CD4-positive, alpha-beta T cell treated with Interleukin-21 for 1 hour (primary cell): ENCODE measurements at regions not wholly inside any gene's neighbourhood (a gene's known extent, or its start where the extent isn't known, plus 50 kb on each side); places are given as distances from the start of the nearest gene placed in this dataset.

Experiments used
- DNase-seq: peaks from one replicate; pipeline ENCODE4 v3.0.0-alpha.2; 2020

GRCh38 chr2:41924709-41925408, 123.0 kb upstream of the PKDCC start:
- no peak for DNase-seq

GRCh38 chr2:41925712-41926111, 122.1 kb upstream of the PKDCC start:
- no peak for DNase-seq

DNA sequence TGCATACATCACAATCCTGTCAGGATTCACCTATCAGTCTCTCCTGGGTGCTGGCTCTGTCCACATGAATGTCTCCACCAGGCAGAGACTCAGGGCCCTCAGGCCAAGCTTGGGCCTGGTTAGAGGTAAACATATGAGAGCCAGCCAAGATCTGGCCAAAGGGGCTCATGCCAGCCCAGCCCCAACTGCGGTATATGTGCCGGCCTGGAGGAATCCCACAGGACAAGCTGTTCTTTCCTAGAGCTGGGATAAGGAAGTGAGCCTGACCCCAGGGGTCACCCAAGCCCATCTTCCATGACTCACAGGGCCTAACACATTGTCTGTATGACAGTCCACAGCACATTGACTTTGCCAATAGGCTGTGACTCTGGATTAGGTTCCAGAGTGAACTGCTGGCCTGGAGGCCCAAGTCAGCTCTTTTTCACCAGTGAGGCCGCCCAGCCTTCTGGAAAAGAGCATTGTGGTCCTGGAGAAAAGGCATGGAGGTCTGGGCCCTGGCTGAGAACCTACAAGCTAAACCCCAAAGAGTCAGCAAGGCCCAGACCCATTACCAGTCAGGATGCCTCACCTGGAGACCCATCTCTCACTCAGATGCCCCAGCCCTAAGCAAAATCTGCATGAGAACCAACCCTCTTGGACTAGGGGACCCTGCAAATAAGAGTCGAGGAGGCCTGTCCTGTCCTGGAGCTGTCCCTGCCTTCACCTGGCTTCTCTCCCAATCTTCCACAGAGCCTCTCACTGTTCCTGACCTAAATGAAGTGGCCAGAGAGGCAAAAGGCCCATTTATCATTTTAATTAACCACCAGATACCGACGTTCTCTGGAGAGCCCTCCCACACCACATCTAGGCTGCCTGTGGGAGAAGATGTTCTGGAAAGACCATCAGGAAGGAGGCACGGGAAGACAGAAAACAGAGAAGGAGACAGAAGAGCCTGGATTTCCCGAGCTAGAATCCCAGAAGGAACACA, 120.9 kb upstream of the PKDCC start:
- no peak for DNase-seq

DNA sequence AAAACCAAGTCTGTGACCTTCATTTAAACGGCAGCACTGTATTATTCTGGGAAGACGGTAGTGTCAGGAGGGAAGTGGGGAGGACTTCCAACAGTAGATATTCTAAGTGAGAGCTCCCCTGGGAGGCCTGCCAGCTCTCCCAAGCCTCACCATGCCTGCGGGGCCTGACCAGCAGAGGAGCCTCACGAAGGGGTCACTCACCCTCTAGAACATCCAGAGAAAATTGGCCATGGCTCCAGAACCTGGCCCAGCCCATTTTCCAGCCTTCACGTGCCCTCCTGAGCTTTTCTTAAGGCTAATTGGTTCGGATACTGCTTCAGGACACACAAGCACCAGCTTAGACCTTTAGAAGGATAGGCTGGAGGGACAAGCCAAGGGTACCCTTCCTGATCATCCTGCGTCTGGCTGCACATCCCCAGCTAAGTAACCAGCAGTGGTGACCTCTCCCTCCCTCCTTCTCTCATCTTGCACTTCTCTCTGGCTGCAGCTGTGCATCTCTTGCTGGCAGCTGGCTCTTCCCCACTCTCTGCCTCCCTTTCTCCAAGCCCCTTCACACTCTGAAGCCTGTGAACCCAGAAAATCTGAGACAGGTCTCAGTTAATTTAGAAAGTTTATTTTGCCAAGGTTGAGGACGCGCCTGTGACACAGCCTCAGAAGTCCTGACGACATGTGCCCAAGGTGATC, 120.1 kb upstream of the PKDCC start:
- DNase-seq: no peak

DNA sequence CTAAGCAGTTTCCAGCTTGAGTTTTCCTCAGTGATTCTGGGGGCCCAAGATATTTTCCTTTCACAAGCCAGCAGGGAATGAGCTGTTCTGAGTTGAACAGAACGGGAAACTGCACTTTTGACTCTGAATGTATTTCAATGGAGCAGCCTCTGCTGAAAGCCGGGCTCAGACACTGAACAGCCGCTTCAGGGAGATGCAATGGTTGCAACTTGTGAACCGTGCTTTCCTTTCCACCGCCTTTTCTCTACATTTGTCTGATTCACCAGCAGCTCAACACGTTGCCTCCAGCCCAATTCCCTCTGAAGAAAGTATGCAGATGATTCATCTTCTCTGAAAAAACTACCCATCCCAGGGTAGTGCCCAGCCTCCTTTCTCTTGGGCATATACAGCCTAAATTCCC, 119.3 kb upstream of the PKDCC start:
- no peak for DNase-seq

GRCh38 chr2:41930807-41931566, 116.8 kb upstream of the PKDCC start:
- no peak for DNase-seq

- DNase-seq: no peak
These were observed 115.4 kb upstream of the PKDCC start for GRCh38 chr2:41932241-41933045.

DNA sequence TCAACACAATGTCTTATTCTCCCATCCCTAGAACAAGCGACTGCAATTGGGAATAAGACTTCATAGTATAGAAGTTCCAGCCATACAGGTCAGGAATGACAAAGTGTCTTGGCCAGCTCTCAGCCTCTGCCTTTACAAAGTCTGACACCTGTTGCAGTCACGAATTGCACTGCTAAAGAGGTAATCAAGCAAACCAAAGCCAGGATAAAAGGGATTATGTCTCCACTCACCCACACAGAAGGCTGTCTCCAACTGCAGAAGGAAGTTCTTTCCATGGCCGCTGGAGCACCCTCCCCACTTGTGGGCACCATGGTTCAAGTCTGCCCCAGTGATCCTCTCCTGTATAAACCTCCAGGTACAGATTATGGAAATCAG, 114.8 kb upstream of the PKDCC start:
- DNase-seq: no peak

DNA sequence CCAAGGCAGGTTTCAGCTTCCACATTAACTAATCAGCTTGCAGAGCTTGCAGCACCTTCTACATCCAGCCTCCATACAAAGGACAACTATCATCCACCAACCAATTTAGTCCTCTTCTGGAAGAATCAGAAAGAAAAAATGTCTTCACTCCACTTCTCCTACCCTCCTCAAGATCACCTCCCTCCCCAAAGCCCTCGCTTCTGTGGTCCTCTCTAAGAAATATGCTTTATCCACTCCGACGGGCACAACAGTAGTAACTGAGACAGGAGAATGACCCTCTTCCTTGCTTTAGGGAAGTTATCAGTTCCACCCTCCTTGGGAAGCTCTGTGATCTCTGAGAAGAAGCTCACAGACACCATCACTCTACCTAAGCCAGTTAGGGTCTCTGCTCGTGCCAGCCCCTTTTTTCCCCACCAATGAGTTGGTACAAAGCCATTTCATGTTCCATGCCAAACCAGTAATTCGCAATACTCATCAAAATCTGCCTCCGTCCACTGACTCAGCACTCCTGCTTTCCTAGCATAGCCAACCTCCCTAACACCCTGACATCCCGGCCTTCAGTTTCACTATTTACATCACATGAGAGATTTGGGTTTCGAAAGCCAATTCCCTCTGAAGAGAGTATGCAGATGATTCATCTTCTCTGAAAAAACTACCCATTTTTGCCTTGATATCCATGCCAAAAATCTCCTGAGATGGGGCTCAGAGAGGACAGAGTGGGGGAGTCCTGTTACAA, 114.1 kb upstream of the PKDCC start:
- DNase-seq: no peak

DNA sequence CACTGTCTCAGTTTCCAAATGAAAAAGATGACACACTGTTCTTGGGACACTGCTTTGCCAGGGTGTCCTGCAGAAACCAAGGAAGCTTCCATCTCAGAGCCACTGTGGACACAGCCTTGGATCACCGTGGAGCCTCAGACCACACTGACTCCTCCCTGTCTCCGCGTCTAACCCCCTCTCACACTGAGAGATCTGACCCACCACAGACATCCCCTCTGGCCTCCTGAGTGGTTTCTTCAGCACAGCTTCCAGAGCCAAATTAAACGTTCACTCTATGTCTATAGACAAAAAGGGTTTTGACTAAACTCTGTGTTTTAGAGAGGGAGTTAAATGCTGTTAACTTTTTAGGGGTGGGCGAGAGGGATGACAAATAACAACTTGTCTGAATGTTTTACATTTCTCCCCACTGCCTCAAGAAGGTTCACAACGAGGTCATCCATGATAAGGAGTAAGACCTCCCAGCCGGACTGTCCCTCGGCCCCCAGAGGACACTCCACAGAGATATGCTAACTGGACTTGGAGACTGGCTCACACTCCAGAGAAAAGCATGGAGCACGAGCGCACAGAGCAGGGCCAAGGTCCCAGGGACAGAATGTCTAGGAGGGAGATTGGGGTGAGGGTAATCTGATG, 113.4 kb upstream of the PKDCC start:
- no peak for DNase-seq

DNA sequence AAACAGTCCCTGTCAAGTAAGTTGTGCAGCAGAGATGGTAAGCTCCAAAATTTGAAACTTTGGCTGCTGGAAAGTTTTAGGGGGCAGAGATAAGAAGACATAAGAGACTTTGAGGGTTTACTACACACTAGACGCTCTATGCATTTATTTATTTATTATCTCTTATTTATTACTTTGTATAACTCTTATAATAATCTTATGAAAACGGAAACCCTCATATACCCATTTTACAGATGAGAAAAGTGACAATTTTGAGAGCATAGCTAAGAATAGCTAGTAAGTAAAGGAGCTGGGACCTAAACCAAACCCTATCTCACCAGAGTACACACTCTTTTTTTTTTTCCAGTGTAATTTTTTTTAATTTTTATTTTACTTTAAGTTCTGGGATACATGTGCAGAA, 112.8 kb upstream of the PKDCC start:
- DNase-seq: no peak

GRCh38 chr2:41935825-41936224, 112.0 kb upstream of the PKDCC start:
- no peak for DNase-seq

GRCh38 chr2:41936771-41937463, 110.9 kb upstream of the PKDCC start:
- DNase-seq: no peak

- no peak for DNase-seq
These were observed 110.3 kb upstream of the PKDCC start for GRCh38 chr2:41937464-41937906.

DNA sequence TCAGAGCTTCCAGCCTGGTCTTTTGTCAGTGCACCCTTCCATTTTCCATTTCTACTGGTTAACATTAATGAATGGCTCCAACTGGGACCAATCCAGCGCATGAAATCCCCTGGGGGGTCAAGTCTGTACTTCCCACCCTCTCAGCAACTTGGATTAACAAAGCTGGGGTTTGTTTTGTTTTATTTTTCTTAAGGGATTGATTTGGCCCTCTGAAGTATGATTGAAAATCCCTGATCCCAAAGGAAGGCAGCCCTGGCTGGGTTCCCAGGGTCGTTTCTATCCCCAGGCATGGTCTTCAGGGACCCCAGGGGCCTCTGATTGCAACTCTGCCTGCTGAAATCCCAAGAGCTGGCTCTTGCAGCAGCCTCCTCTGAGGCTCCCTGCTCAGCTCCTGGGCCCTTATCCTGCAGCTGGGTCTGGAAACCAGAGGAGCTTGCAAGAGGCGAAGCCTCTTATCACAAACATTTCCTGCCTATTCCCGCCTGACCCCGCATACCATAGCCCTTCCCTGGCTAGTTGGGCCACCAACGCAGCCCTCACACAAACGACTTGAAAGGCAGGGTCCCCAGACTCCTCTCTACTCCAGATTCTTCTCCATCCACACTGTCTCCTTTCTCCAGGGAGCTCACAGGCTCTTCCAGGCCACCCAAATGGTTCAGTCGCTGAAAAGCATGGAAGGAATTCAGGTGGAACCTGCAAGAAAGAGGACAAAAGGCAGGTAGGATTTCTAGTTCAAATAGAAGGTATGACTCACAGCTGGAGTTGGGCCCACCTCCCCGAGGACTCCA, 109.7 kb upstream of the PKDCC start:
- no peak for DNase-seq

DNA sequence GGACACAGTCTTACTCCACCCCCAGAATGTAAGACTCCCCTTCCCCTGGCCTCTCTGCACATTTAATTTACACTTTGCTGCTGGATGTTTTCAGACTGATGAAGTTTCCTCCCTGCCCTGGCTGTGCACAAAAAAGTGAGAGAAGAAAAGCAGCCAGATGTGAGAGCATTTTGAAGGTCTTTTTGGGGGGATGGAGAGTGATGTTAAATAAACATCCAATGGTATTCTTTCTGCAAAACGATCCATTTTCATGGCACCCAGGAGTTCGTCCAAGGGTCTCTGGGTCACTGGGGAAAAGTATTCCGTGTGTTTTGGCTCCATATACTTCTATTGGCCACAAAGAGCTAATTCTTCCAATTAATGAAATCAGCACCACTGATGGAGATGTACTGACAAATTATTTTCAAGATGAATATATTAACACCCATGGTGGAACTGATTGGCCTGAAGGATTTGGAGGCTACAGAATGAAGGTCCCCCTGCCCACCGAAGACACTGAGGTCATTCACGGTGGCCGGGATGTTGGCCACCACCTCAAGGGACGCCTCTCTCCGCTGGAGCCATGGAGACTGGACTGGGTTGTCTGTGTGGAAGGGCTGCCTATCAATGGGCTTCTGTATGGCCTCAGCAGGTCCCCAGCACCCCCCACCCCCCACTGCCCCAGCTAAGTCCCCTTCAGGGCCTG, 107.6 kb upstream of the PKDCC start:
- no peak for DNase-seq

- DNase-seq: no peak
These were observed 107.1 kb upstream of the PKDCC start for GRCh38 chr2:41940745-41941063.

DNA sequence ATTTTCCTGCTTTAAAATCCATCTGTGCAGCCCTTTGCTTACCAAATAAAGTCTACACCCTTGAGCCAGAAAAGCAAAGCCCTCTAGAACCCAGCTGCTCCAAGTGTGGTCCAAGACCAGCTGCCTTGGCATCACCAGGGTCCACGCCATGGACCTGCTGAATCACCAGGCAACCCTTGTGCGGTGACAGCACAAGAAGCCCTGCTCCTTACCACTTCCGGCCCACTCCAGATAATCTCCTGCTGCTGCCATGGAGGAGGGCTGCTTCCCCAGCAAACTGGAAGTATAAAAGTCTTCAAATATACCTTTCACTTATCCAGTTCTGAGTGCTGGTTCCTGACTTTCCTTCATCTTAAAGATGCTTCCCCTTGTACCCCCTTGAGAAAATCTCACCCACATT, 106.0 kb upstream of the PKDCC start:
- DNase-seq: no peak

- DNase-seq: no peak
These were observed 105.5 kb upstream of the PKDCC start for GRCh38 chr2:41942278-41942677.
